NCI-H345 treated with DMSO at 0.1 percent for 48 hours (cell line): ENCODE measurements at regions not wholly inside any gene's neighbourhood (a gene's known extent, or its start where the extent isn't known, plus 50 kb on each side); places are given as distances from the start of the nearest gene placed in this dataset.

Source experiments
- DNase-seq: peaks from one replicate; lab custom pipeline; 2025; ENCODE audit not compliant: unreplicated experiment; lab: John Stamatoyannopoulos, UW

- DNase-seq = no peak
Observed at GRCh38 chr9:108656566-108656965, 199.2 kb downstream of the ACTL7B start.

- DNase-seq = no peak
Observed at GRCh38 chr9:108655818-108656217, 200.0 kb downstream of the ACTL7B start.

- DNase-seq = no peak
Observed at GRCh38 chr9:108654566-108654965, 201.2 kb downstream of the ACTL7B start.

- no peak for DNase-seq
Observed at GRCh38 chr9:108652851-108653250, 202.9 kb downstream of the ACTL7B start.

GRCh38 chr9:108650826-108651225 lies 205.0 kb downstream of the ACTL7B start:
- DNase-seq = no peak

GRCh38 chr9:108645520-108645919 lies 210.3 kb downstream of the ACTL7B start:
- DNase-seq = no peak

GRCh38 chr9:108643731-108644510 lies 211.9 kb downstream of the ACTL7B start:
- DNase-seq = no peak

GRCh38 chr9:108642871-108643270 lies 212.9 kb downstream of the ACTL7B start:
- DNase-seq = no peak

GRCh38 chr9:108640230-108640629 lies 215.6 kb downstream of the ACTL7B start:
- DNase-seq = no peak

GRCh38 chr9:108639696-108640095 lies 216.1 kb downstream of the ACTL7B start:
- DNase-seq = no peak

- no peak for DNase-seq
Observed at GRCh38 chr9:108639091-108639490, 216.7 kb downstream of the ACTL7B start.

GRCh38 chr9:108637340-108637739 lies 218.4 kb downstream of the ACTL7B start:
- DNase-seq = no peak

GRCh38 chr9:108636013-108636412 lies 219.8 kb downstream of the ACTL7B start:
- no peak for DNase-seq

- no peak for DNase-seq
Observed at GRCh38 chr9:108634672-108635462, 220.9 kb downstream of the ACTL7B start.

- peak; percentile 32 for DNase-seq
Observed at GRCh38 chr9:108634204-108634603, 221.6 kb downstream of the ACTL7B start.

GRCh38 chr9:108631496-108632285 lies 224.1 kb downstream of the ACTL7B start:
- DNase-seq = no peak

GRCh38 chr9:108628316-108628715 lies 227.5 kb downstream of the ACTL7B start:
- no peak for DNase-seq

- no peak for DNase-seq
Observed at GRCh38 chr9:108626743-108627142, 229.0 kb downstream of the ACTL7B start.

GRCh38 chr9:108621991-108622855 lies 233.6 kb downstream of the ACTL7B start:
- no peak for DNase-seq

GRCh38 chr9:108620767-108621166 lies 235.0 kb downstream of the ACTL7B start:
- no peak for DNase-seq
